HEK293 (cell line): ENCODE measurements at regions not wholly inside any gene's neighbourhood (a gene's known extent, or its start where the extent isn't known, plus 50 kb on each side); places are given as distances from the start of the nearest gene placed in this dataset.

ENCODE experiments used
- CTCF ChIA-PET: fragments of 350-600 bp; formaldehyde crosslinking; extraction: SDS; loops from one replicate; lab custom pipeline; 2021; ENCODE audit warnings: antibody characterized with exemption; lab: Yijun Ruan, JAX
- POLR2A ChIA-PET: fragments of 300-600 bp; formaldehyde crosslinking; extraction: SDS; loops from one replicate; lab custom pipeline; 2020; ENCODE audit warnings: antibody characterized with exemption, inconsistent platforms; lab: Yijun Ruan, JAX
- H3K27ac ChIP-seq: fragments of 200-500 bp; sonication (Bioruptor generic); 2 replicates; pipeline ENCODE4 v1.5.1; 2014; ENCODE audit warnings: low read depth, low read length, control low read depth, inconsistent platforms; ENCODE audit errors: extremely low read depth
- H3K36me3 ChIP-seq, 2 experiments: fragments of 200-500 bp in 1 of 2; sonication (Bioruptor generic) in 1 of 2; 1 replicate in 1 of 2; 2 replicates in 1 of 2; pipeline ENCODE4 v1.5.1; 2014 to 2017; ENCODE audit warnings: inconsistent platforms in 2 of 2, low read length in 2 of 2; ENCODE audit not compliant: control insufficient read depth in 2 of 2, insufficient read depth in 1 of 2
- H3K4me1 ChIP-seq: fragments of 200-500 bp; sonication (Bioruptor generic); 2 replicates; pipeline ENCODE4 v1.5.1; 2014; ENCODE audit warnings: mild to moderate bottlenecking, low read length, inconsistent platforms; ENCODE audit not compliant: control insufficient read depth, insufficient read depth
- H3K4me3 ChIP-seq: 2 replicates; pipeline ENCODE4 v1.5.1; 2011; ENCODE audit warnings: low read depth, mild to moderate bottlenecking, control low read depth, low read length, moderate library complexity
- H3K9me3 ChIP-seq: fragments of 200-500 bp; sonication (Bioruptor generic); 2 replicates; pipeline ENCODE4 v1.5.1; 2014; ENCODE audit warnings: low read depth, low read length, inconsistent platforms; ENCODE audit not compliant: control insufficient read depth, insufficient read depth
- ELK4 ChIP-seq: IDR thresholded peaks from 2 replicates; pipeline ENCODE4 v1.6.1; 2011; ENCODE audit warnings: mild to moderate bottlenecking, low read depth, low read length, borderline replicate concordance
- HOXC10 ChIP-seq: sonication (generic); formaldehyde crosslinking; IDR thresholded peaks from 2 replicates; pipeline ENCODE4 v1.8.1; 2023; ENCODE audit warnings: mild to moderate bottlenecking, missing genetic modification reagents
- MEIS1 ChIP-seq: sonication (generic); formaldehyde crosslinking; IDR thresholded peaks from 2 replicates; pipeline ENCODE4 v1.8.1; 2022; ENCODE audit warnings: missing genetic modification reagents, mild to moderate bottlenecking, borderline replicate concordance
- MYNN ChIP-seq: fragments of 450-650 bp; formaldehyde crosslinking; IDR thresholded peaks from 2 replicates; pipeline ENCODE4 v1.5.1; 2016; ENCODE audit warnings: missing biosample characterization, missing genetic modification characterization, borderline replicate concordance
- REST ChIP-seq: fragments of 450-650 bp; formaldehyde crosslinking; IDR thresholded peaks from 2 replicates; pipeline ENCODE4 v1.5.1; 2016; ENCODE audit warnings: missing biosample characterization, missing genetic modification characterization
- SP7 ChIP-seq: fragments of 450-650 bp; formaldehyde crosslinking; IDR thresholded peaks from 2 replicates; pipeline ENCODE4 v1.5.1; 2016; ENCODE audit warnings: missing biosample characterization, missing genetic modification characterization
- ZBTB17 ChIP-seq: fragments of 450-650 bp; formaldehyde crosslinking; IDR thresholded peaks from 2 replicates; pipeline ENCODE4 v1.5.1; 2016; ENCODE audit warnings: missing biosample characterization, missing genetic modification characterization
- ZBTB44 ChIP-seq: fragments of 450-650 bp; IDR thresholded peaks from 2 replicates; pipeline ENCODE4 v1.5.1; 2018; ENCODE audit warnings: missing biosample characterization, mild to moderate bottlenecking, missing genetic modification characterization
- ZBTB49 ChIP-seq: fragments of 450-650 bp; formaldehyde crosslinking; IDR thresholded peaks from 2 replicates; pipeline ENCODE4 v1.5.1; 2016; ENCODE audit warnings: missing biosample characterization, missing genetic modification characterization, low read depth
- ZFHX2 ChIP-seq: fragments of 450-650 bp; formaldehyde crosslinking; conservative IDR thresholded peaks from 2 replicates; pipeline ENCODE4 v1.5.1; 2016; ENCODE audit warnings: missing biosample characterization, missing genetic modification characterization
- ZFP3 ChIP-seq: fragments of 450-650 bp; formaldehyde crosslinking; IDR thresholded peaks from 2 replicates; pipeline ENCODE4 v1.5.1; 2016; ENCODE audit warnings: low read depth, missing biosample characterization, missing genetic modification characterization
- ZFP37 ChIP-seq: fragments of 450-650 bp; formaldehyde crosslinking; IDR thresholded peaks from 2 replicates; pipeline ENCODE4 v1.5.1; 2016; ENCODE audit warnings: missing biosample characterization, missing genetic modification characterization
- ZNF138 ChIP-seq: fragments of 450-650 bp; formaldehyde crosslinking; IDR thresholded peaks from 2 replicates; pipeline ENCODE4 v1.5.1; 2016; ENCODE audit warnings: missing biosample characterization, missing genetic modification characterization, borderline replicate concordance
- ZNF146 ChIP-seq: fragments of 450-650 bp; formaldehyde crosslinking; IDR thresholded peaks from 2 replicates; pipeline ENCODE4 v1.5.1; 2016; ENCODE audit warnings: missing biosample characterization, missing genetic modification characterization
- ZNF175 ChIP-seq: fragments of 450-650 bp; formaldehyde crosslinking; IDR thresholded peaks from 2 replicates; pipeline ENCODE4 v1.5.1; 2016; ENCODE audit warnings: missing biosample characterization, missing genetic modification characterization
- ZNF24 ChIP-seq: fragments of 450-650 bp; formaldehyde crosslinking; IDR thresholded peaks from 2 replicates; pipeline ENCODE4 v1.5.1; 2016; ENCODE audit warnings: missing biosample characterization, missing genetic modification characterization
- ZNF341 ChIP-seq: fragments of 450-650 bp; formaldehyde crosslinking; IDR thresholded peaks from 2 replicates; pipeline ENCODE4; 2016; ENCODE audit warnings: low read depth, missing biosample characterization, missing genetic modification characterization
- ZNF530 ChIP-seq: fragments of 450-650 bp; formaldehyde crosslinking; IDR thresholded peaks from 2 replicates; pipeline ENCODE4 v1.5.1; 2016; ENCODE audit warnings: low read depth, missing biosample characterization, missing genetic modification characterization
- ZNF704 ChIP-seq: fragments of 450-650 bp; formaldehyde crosslinking; IDR thresholded peaks from 2 replicates; pipeline ENCODE4 v1.5.1; 2016; ENCODE audit warnings: missing biosample characterization, missing genetic modification characterization

- TF ChIP-seq HOXC10 (CRISPR knock-in tag) (no peak), ZNF24 (tag by site-specific recombination) (no peak)
- TF ChIP-seq, all 188 proteins: peak for 0
- Histone ChIP-seq H3K4me1 (peaks cover 3% of the 10 kb centered on the region), H3K36me3 (no peaks in the 10 kb centered on the region), H3K4me3 (no peak overlapping the region), H3K27ac (no peak overlapping the region), H3K9me3 (no peaks in the 10 kb centered on the region)
- ChIA-PET POLR2A (no interaction called here), CTCF (interaction anchor here (0.9 to 2.5 kb wide), 2 partner anchors 13 to 23 kb away, joined by 3 to 6 read pairs; no protein-coding TSS in a partner anchor)
These were observed 155.6 kb upstream of the TSC22D2 start for GRCh38 chr3:150252462-150252861.

- no peak overlapping the region for H3K4me3 ChIP-seq
- CTCF ChIA-PET = interaction anchor here (0.6 to 2.5 kb wide), 4 partner anchors 10 to 39 kb away, joined by 3 to 6 read pairs (median 4); no protein-coding TSS in a partner anchor
- no peaks in the 10 kb centered on the region for H3K36me3 ChIP-seq
- TF ChIP-seq ZNF530 (tag by site-specific recombination) = peak; percentile 82; the same call in 1 of the 2 replicates
- TF ChIP-seq ZNF138 (tag by site-specific recombination) = no peak
- TF ChIP-seq ZNF341 (tag by site-specific recombination) = peak; percentile 53
- peak; percentile 40; the same call in 1 of the 2 replicates for TF ChIP-seq ZBTB17 (tag by site-specific recombination)
- H3K4me1 ChIP-seq = peaks cover 3% of the 10 kb centered on the region
- H3K27ac ChIP-seq = no peak overlapping the region
- POLR2A ChIA-PET = no interaction called here
- H3K9me3 ChIP-seq = no peaks in the 10 kb centered on the region
These were observed 156.7 kb upstream of the TSC22D2 start for GRCh38 chr3:150251187-150252062.

GRCh38 chr3:150249779-150250470, 158.2 kb upstream of the TSC22D2 start:
- CTCF ChIA-PET = interaction anchor here (0.6 to 2.5 kb wide), 4 partner anchors 9 to 11 kb away, joined by 3 to 8 read pairs (median 5); no protein-coding TSS in a partner anchor
- Histone ChIP-seq H3K4me3 (no peak overlapping the region), H3K4me1 (peaks cover 3% of the 10 kb centered on the region), H3K36me3 (no peaks in the 10 kb centered on the region), H3K9me3 (no peaks in the 10 kb centered on the region), H3K27ac (no peak overlapping the region)
- POLR2A ChIA-PET = no interaction called here
- TF ChIP-seq ZBTB44 (tag by site-specific recombination) = no peak
- TF ChIP-seq ZFP37 = no peak
- no peak for TF ChIP-seq ZNF175 (tag by site-specific recombination)
- TF ChIP-seq ZNF146 (tag by site-specific recombination) = no peak
- TF ChIP-seq ELK4 = no peak
- TF ChIP-seq MYNN = no peak
- TF ChIP-seq MEIS1 (CRISPR knock-in tag) = no peak
- TF ChIP-seq REST (tag by site-specific recombination) = no peak
- TF ChIP-seq ZNF704 (tag by site-specific recombination) = no peak
- TF ChIP-seq SP7 (tag by site-specific recombination) = no peak
- no peak for TF ChIP-seq ZBTB49 (tag by site-specific recombination)
- no peak for TF ChIP-seq ZFP3 (tag by site-specific recombination)
- no peak for TF ChIP-seq ZFHX2 (tag by site-specific recombination)
